ENCODE measurements at regions not wholly inside any gene's neighbourhood (a gene's known extent, or its start where the extent isn't known, plus 50 kb on each side); places are given as distances from the start of the nearest gene placed in this dataset.

GRCh38 chr2:37847792-37848191 lies 77.3 kb upstream of the RMDN2 start:
- TF ChIP-seq FOXP2 (optimal IDR thresholded peaks at IDR 0.05; ENCODE audit: borderline replicate concordance, extremely low read depth, extremely low read length, insufficient read depth), result no peak
- TF ChIP-seq POLR2AphosphoS5 (IDR thresholded peaks at IDR 0.05; ENCODE audit: low read depth, low read length), result no peak
- TF ChIP-seq SIN3A (IDR thresholded peaks at IDR 0.05; ENCODE audit: borderline replicate concordance, insufficient read depth, low read length), result no peak
- no peak for TF ChIP-seq REST (IDR thresholded peaks at IDR 0.05; ENCODE audit: insufficient read depth in 1 of 2, low read depth in 2 of 2, low read length in 2 of 2)
- no peak for TF ChIP-seq TAF1 (IDR thresholded peaks at IDR 0.05; ENCODE audit: borderline replicate concordance, insufficient read depth, low read length)

- no peak for TF ChIP-seq TAF1 (IDR thresholded peaks at IDR 0.05; ENCODE audit: borderline replicate concordance, insufficient read depth, low read length)
- TF ChIP-seq REST (IDR thresholded peaks at IDR 0.05; ENCODE audit: insufficient read depth in 1 of 2, low read depth in 2 of 2, low read length in 2 of 2), result no peak
- no peak for TF ChIP-seq FOXP2 (optimal IDR thresholded peaks at IDR 0.05; ENCODE audit: borderline replicate concordance, extremely low read depth, extremely low read length, insufficient read depth)
- TF ChIP-seq POLR2AphosphoS5 (IDR thresholded peaks at IDR 0.05; ENCODE audit: low read depth, low read length), result no peak
- TF ChIP-seq SIN3A (IDR thresholded peaks at IDR 0.05; ENCODE audit: borderline replicate concordance, insufficient read depth, low read length), result no peak
Observed at GRCh38 chr2:37848451-37848850, 76.6 kb upstream of the RMDN2 start.

- TF ChIP-seq REST (IDR thresholded peaks at IDR 0.05; ENCODE audit: insufficient read depth in 1 of 2, low read depth in 2 of 2, low read length in 2 of 2) (no peak), TAF1 (IDR thresholded peaks at IDR 0.05; ENCODE audit: borderline replicate concordance, insufficient read depth, low read length) (no peak)
Observed at GRCh38 chr2:37849911-37850310, 75.2 kb upstream of the RMDN2 start.

DNA sequence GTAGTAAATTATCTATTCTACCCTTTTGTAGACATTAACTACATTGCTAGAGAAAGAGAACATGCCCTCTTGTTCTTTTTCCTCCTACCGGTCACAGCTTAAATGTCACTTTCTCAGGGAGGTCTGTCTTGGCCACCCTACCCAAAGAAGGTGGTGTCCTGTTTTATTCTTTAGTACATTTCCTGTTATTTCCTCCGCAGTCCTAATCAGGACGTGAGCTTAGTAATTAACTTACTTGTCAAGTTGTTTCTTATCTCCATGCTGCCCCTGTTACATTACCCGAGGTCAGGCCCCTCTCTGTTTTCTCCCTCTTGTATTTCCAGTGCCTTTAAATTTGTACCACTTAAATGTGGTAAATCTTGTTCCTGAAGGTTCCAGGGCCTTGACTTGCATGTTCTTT lies 73.7 kb upstream of the RMDN2 start:
- TF ChIP-seq REST (IDR thresholded peaks at IDR 0.05; ENCODE audit: insufficient read depth in 1 of 2, low read depth in 2 of 2, low read length in 2 of 2) (no peak), FOXP2 (optimal IDR thresholded peaks at IDR 0.05; ENCODE audit: borderline replicate concordance, extremely low read depth, extremely low read length, insufficient read depth) (no peak), SIN3A (IDR thresholded peaks at IDR 0.05; ENCODE audit: borderline replicate concordance, insufficient read depth, low read length) (no peak), POLR2AphosphoS5 (IDR thresholded peaks at IDR 0.05; ENCODE audit: low read depth, low read length) (no peak), TAF1 (IDR thresholded peaks at IDR 0.05; ENCODE audit: borderline replicate concordance, insufficient read depth, low read length) (no peak)

GRCh38 chr2:37851828-37852584 lies 73.1 kb upstream of the RMDN2 start:
- TF ChIP-seq FOXP2 (optimal IDR thresholded peaks at IDR 0.05; ENCODE audit: borderline replicate concordance, extremely low read depth, extremely low read length, insufficient read depth) (no peak), TAF1 (IDR thresholded peaks at IDR 0.05; ENCODE audit: borderline replicate concordance, insufficient read depth, low read length) (no peak), REST (IDR thresholded peaks at IDR 0.05; ENCODE audit: insufficient read depth in 1 of 2, low read depth in 2 of 2, low read length in 2 of 2) (no peak), SIN3A (IDR thresholded peaks at IDR 0.05; ENCODE audit: borderline replicate concordance, insufficient read depth, low read length) (no peak), POLR2AphosphoS5 (IDR thresholded peaks at IDR 0.05; ENCODE audit: low read depth, low read length) (no peak)
